ENCODE measurements at regions not wholly inside any gene's neighbourhood (a gene's known extent, or its start where the extent isn't known, plus 50 kb on each side); places are given as distances from the start of the nearest gene placed in this dataset.

DNA sequence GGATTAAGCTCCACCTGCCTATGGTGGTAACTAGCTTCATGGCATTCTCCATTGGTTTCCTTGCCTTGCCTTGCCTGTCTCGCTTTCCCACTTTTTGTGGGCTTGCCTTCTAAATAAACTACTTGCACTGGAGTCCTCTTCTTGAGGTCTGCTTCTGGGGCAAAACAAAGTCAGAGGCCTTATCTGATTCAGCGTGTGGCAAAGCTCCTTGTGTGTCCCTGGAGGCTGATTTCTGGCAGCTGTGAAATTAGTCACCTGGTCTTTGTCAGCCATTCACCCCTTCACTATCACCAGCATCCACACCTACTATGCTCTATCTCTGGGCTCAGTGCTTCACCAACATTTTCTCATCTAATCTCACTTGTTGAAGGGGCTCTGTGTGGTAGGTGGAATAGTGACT, 176.2 kb downstream of the SEC61B start:
- TF ChIP-seq, protein P1, sequence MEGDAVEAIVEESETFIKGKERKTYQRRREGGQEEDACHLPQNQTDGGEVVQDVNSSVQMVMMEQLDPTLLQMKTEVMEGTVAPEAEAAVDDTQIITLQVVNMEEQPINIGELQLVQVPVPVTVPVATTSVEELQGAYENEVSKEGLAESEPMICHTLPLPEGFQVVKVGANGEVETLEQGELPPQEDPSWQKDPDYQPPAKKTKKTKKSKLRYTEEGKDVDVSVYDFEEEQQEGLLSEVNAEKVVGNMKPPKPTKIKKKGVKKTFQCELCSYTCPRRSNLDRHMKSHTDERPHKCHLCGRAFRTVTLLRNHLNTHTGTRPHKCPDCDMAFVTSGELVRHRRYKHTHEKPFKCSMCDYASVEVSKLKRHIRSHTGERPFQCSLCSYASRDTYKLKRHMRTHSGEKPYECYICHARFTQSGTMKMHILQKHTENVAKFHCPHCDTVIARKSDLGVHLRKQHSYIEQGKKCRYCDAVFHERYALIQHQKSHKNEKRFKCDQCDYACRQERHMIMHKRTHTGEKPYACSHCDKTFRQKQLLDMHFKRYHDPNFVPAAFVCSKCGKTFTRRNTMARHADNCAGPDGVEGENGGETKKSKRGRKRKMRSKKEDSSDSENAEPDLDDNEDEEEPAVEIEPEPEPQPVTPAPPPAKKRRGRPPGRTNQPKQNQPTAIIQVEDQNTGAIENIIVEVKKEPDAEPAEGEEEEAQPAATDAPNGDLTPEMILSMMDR (conservative IDR thresholded peaks at IDR 0.05; ENCODE audit: low read depth, low read length) = no peak
- TF ChIP-seq EZH2 (IDR thresholded peaks at IDR 0.05; ENCODE audit: low read length, unreplicated experiment) (no peak), EZH2phosphoT487 (IDR thresholded peaks at IDR 0.05; ENCODE audit: borderline replicate concordance, low read length) (no peak)

Data from PC-3 (cell line).